Testis (tissue), 2 donors: ENCODE measurements at regions not wholly inside any gene's neighbourhood (a gene's known extent, or its start where the extent isn't known, plus 50 kb on each side); places are given as distances from the start of the nearest gene placed in this dataset.

Experiments
- POLR2A ChIP-seq: fragments of 450-650 bp; IDR thresholded peaks from one replicate; pipeline ENCODE4 v1.6.1; 2017; ENCODE audit warnings: antibody characterized with exemption, mild to moderate bottlenecking, moderate library complexity
- TF ChIP-seq, protein P1 (sequence below), 3 experiments: fragments of 450-650 bp in 2 of 3; fragments of 200-600 bp in 1 of 3; sonication (generic) in 1 of 3; IDR thresholded peaks; one replicate each; pipeline ENCODE4 v1.5.1; 2016 to 2019; ENCODE audit warnings: antibody characterized with exemption in 3 of 3, mild to moderate bottlenecking in 2 of 3, moderate library complexity in 1 of 3

DNA sequence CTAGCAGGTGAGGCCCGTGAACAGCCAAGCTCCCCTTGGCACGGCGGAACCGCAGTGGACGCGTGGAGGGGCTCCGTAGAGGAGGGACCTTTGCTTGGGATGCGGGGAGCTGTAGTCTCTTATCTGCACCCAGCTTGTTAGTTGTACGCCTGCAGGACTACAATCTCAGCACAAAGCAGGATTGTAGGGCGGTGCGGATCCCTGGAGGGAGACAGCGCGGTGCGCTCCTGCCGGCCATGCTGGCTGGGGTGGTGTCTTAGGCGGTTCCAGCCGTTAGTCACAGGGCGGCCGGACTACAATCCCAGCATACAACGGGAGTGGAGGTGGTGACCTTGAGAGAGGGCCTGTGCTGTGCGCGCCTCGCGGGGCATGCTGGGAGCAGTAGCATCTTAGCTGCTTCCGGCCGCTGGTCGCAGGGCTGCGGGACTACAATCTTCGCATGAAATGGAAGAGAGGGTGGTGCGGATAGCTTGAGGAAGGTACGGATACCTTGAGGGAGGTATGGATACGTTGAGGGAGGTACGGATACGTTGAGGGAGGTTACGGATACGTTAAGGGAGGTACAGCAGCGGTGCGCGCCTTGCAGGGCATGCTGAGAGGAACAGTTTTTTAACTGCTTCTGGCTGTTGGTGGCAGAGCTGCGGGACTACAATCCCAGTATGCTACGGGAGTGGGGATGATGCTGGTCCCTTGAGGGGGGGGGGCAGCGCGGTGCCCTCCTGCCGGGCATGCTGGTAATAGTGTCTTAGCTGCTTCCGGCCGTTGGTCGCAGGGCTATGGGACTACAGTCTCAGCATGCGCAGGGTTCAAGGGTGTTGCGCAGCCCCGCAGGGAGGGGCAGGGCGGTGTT is 1419.1 kb downstream of the UQCRFS1 start:
- TF ChIP-seq, protein P1, sequence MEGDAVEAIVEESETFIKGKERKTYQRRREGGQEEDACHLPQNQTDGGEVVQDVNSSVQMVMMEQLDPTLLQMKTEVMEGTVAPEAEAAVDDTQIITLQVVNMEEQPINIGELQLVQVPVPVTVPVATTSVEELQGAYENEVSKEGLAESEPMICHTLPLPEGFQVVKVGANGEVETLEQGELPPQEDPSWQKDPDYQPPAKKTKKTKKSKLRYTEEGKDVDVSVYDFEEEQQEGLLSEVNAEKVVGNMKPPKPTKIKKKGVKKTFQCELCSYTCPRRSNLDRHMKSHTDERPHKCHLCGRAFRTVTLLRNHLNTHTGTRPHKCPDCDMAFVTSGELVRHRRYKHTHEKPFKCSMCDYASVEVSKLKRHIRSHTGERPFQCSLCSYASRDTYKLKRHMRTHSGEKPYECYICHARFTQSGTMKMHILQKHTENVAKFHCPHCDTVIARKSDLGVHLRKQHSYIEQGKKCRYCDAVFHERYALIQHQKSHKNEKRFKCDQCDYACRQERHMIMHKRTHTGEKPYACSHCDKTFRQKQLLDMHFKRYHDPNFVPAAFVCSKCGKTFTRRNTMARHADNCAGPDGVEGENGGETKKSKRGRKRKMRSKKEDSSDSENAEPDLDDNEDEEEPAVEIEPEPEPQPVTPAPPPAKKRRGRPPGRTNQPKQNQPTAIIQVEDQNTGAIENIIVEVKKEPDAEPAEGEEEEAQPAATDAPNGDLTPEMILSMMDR (IDR thresholded peaks at IDR 0.05) = no peak
- no peak for TF ChIP-seq POLR2A
